ENCODE measurements at regions not wholly inside any gene's neighbourhood (a gene's known extent, or its start where the extent isn't known, plus 50 kb on each side); places are given as distances from the start of the nearest gene placed in this dataset.

DNA sequence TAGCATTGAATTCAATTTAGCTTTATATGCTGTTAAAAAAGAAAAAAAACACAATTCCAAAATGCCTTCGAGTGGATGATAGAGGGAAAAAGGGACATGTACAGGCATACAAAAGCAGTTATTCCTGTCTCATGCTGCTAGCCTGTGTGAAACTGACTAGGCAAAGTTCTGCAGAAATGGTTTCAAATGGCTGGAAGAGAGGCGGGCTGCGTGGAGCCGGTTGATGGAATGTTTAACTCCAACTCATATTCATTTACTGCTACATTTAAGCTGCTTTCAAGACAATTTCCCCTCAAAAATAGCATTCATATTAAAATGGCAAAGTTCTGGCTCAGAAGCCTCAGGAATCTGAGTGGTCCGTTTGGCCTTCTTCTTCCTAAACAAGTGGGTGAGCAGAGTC is 143.8 kb upstream of the PPARGC1A start:
- TF ChIP-seq, protein P1, sequence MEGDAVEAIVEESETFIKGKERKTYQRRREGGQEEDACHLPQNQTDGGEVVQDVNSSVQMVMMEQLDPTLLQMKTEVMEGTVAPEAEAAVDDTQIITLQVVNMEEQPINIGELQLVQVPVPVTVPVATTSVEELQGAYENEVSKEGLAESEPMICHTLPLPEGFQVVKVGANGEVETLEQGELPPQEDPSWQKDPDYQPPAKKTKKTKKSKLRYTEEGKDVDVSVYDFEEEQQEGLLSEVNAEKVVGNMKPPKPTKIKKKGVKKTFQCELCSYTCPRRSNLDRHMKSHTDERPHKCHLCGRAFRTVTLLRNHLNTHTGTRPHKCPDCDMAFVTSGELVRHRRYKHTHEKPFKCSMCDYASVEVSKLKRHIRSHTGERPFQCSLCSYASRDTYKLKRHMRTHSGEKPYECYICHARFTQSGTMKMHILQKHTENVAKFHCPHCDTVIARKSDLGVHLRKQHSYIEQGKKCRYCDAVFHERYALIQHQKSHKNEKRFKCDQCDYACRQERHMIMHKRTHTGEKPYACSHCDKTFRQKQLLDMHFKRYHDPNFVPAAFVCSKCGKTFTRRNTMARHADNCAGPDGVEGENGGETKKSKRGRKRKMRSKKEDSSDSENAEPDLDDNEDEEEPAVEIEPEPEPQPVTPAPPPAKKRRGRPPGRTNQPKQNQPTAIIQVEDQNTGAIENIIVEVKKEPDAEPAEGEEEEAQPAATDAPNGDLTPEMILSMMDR (conservative IDR thresholded peaks at IDR 0.05) = no peak
- TF ChIP-seq ZFX (IDR thresholded peaks at IDR 0.05) = no peak
